Keratinocyte (primary cell): ENCODE measurements at regions not wholly inside any gene's neighbourhood (a gene's known extent, or its start where the extent isn't known, plus 50 kb on each side); places are given as distances from the start of the nearest gene placed in this dataset.

Experiments
- DNase-seq: peaks from one replicate; pipeline ENCODE4 v3.0.0-alpha.2; 2011; ENCODE audit warnings: low read depth, missing footprints, low spot score
- FAIRE-seq: peaks from 2 replicates; lab custom pipeline; 2011; peaks lifted over from hg19 to GRCh38; lab: Jason Lieb, UNC
- H2AFZ ChIP-seq: 2 replicates; pipeline ENCODE4 v1.6.0; 2012; ENCODE audit warnings: low read length, control low read depth, inconsistent platforms; ENCODE audit not compliant: control insufficient read depth
- H3K27ac ChIP-seq: 2 replicates; pipeline ENCODE4 v1.5.1; 2011; ENCODE audit warnings: low read length; ENCODE audit not compliant: control insufficient read depth, insufficient read depth
- H3K27me3 ChIP-seq: 3 replicates; pipeline ENCODE4 v1.6.0; 2011; ENCODE audit warnings: low read length; ENCODE audit not compliant: control insufficient read depth, insufficient read depth; ENCODE audit errors: extremely low read depth
- H3K36me3 ChIP-seq, 2 experiments: 2 replicates in 1 of 2; 3 replicates in 1 of 2; pipeline ENCODE4 v1.5.1; 2011; ENCODE audit warnings: low read length in 2 of 2, mild to moderate bottlenecking in 1 of 2; ENCODE audit not compliant: control insufficient read depth in 2 of 2, insufficient read depth in 2 of 2; ENCODE audit errors: extremely low read depth in 1 of 2
- H3K4me1 ChIP-seq: 3 replicates; pipeline ENCODE4 v1.5.1; 2011; ENCODE audit warnings: low read length; ENCODE audit not compliant: control insufficient read depth, insufficient read depth; ENCODE audit errors: extremely low read depth
- H3K4me2 ChIP-seq: 3 replicates; pipeline ENCODE4 v1.6.0; 2011; ENCODE audit warnings: low read depth, low read length; ENCODE audit not compliant: control insufficient read depth, insufficient read depth; ENCODE audit errors: extremely low read depth
- H3K4me3 ChIP-seq, 3 experiments: fragments of 200-600 bp in 1 of 3; sonication (generic) in 1 of 3; 2 replicates in 2 of 3; 3 replicates in 1 of 3; pipeline ENCODE4 v1.5.1; 2011 to 2016; ENCODE audit warnings: low read length in 3 of 3, mild to moderate bottlenecking in 3 of 3, control low read depth in 2 of 3, inconsistent platforms in 1 of 3, low read depth in 1 of 3, mixed read lengths in 1 of 3, mixed run types in 1 of 3, moderate library complexity in 1 of 3; ENCODE audit not compliant: control insufficient read depth in 2 of 3, insufficient read depth in 2 of 3; ENCODE audit errors: extremely low read depth in 1 of 3
- H3K79me2 ChIP-seq: 2 replicates; pipeline ENCODE4 v1.6.0; 2012; ENCODE audit warnings: low read length; ENCODE audit not compliant: control insufficient read depth, insufficient read depth
- H3K9ac ChIP-seq: 3 replicates; pipeline ENCODE4 v1.6.0; 2011; ENCODE audit warnings: low read length; ENCODE audit not compliant: control insufficient read depth, insufficient read depth; ENCODE audit errors: extremely low read depth
- H3K9me1 ChIP-seq: 3 replicates; pipeline ENCODE4 v1.6.0; 2011; ENCODE audit warnings: low read length; ENCODE audit not compliant: control insufficient read depth, insufficient read depth; ENCODE audit errors: extremely low read depth
- H3K9me3 ChIP-seq: 2 replicates; pipeline ENCODE4 v1.5.1; 2012; ENCODE audit warnings: low read depth, low read length; ENCODE audit not compliant: control insufficient read depth
- H4K20me1 ChIP-seq: 3 replicates; pipeline ENCODE4 v1.6.0; 2011; ENCODE audit warnings: low read length; ENCODE audit not compliant: control insufficient read depth, insufficient read depth; ENCODE audit errors: extremely low read depth
- EZH2 ChIP-seq: IDR thresholded peaks from one replicate; pipeline ENCODE4 v1.6.1; 2012; ENCODE audit warnings: inconsistent platforms, mild to moderate bottlenecking, low read length, moderate library complexity
- dilution Hi-C: fragments of 300-500 bp; cut with MboI; formaldehyde crosslinking; loops from one replicate; pipeline ENCODE4 v1.7.0; 2020; ENCODE audit warnings: low sequenced_read_pairs; ENCODE audit not compliant: extremely low pct_ligation_motif_present
- TF ChIP-seq, protein P1 (sequence below), 3 experiments: IDR thresholded peaks in 1 of 3; conservative IDR thresholded peaks in 1 of 3; optimal IDR thresholded peaks in 1 of 3; 2 replicates in 2 of 3; 3 replicates in 1 of 3; pipeline versions ENCODE3 to v1.5.1; 2011; ENCODE audit warnings: low read length in 3 of 3, mild to moderate bottlenecking in 3 of 3, moderate library complexity in 2 of 3, control low read depth in 1 of 3, inconsistent platforms in 1 of 3; ENCODE audit not compliant: insufficient read depth in 2 of 3; ENCODE audit errors: extremely low read depth in 1 of 3

GRCh38 chr10:78476844-78477243 is 443.2 kb downstream of the RPS24 start:
- no peaks in the 10 kb centered on the region for H4K20me1 ChIP-seq
- no peak overlapping the region for H3K4me2 ChIP-seq
- H3K9ac ChIP-seq = no peak overlapping the region
- no peak overlapping the region for H2AFZ ChIP-seq
- dilution Hi-C loops = no loop called here
- no peak for DNase-seq
- H3K4me1 ChIP-seq = no peaks in the 10 kb centered on the region
- no peak for TF ChIP-seq EZH2
- TF ChIP-seq, protein P1, sequence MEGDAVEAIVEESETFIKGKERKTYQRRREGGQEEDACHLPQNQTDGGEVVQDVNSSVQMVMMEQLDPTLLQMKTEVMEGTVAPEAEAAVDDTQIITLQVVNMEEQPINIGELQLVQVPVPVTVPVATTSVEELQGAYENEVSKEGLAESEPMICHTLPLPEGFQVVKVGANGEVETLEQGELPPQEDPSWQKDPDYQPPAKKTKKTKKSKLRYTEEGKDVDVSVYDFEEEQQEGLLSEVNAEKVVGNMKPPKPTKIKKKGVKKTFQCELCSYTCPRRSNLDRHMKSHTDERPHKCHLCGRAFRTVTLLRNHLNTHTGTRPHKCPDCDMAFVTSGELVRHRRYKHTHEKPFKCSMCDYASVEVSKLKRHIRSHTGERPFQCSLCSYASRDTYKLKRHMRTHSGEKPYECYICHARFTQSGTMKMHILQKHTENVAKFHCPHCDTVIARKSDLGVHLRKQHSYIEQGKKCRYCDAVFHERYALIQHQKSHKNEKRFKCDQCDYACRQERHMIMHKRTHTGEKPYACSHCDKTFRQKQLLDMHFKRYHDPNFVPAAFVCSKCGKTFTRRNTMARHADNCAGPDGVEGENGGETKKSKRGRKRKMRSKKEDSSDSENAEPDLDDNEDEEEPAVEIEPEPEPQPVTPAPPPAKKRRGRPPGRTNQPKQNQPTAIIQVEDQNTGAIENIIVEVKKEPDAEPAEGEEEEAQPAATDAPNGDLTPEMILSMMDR (optimal IDR thresholded peaks at IDR 0.05 in 1 of 3, IDR thresholded peaks at IDR 0.05 in 1 of 3, conservative IDR thresholded peaks at IDR 0.05 in 1 of 3; ENCODE audit: extremely low read depth in 1 of 3, insufficient read depth in 2 of 3, low read length in 3 of 3) = no peak
- no peak overlapping the region for H3K4me3 ChIP-seq
- no peaks in the 10 kb centered on the region for H3K9me1 ChIP-seq
- no peaks in the 10 kb centered on the region for H3K79me2 ChIP-seq
- no peak for FAIRE-seq
- H3K9me3 ChIP-seq = no peaks in the 10 kb centered on the region
- no peaks in the 10 kb centered on the region for H3K27me3 ChIP-seq
- no peak overlapping the region for H3K27ac ChIP-seq
- H3K36me3 ChIP-seq = no peaks in the 10 kb centered on the region

- FAIRE-seq (no peak), DNase-seq (no peak)
- dilution Hi-C loops = no loop called here
- no peaks in the 10 kb centered on the region for H3K27me3 ChIP-seq
- no peaks in the 10 kb centered on the region for H4K20me1 ChIP-seq
- no peak for TF ChIP-seq EZH2
- TF ChIP-seq, protein P1 (optimal IDR thresholded peaks at IDR 0.05 in 1 of 3, IDR thresholded peaks at IDR 0.05 in 1 of 3, conservative IDR thresholded peaks at IDR 0.05 in 1 of 3; ENCODE audit: extremely low read depth in 1 of 3, insufficient read depth in 2 of 3, low read length in 3 of 3) = no peak
- no peaks in the 10 kb centered on the region for H3K79me2 ChIP-seq
- no peaks in the 10 kb centered on the region for H3K9me3 ChIP-seq
- H3K36me3 ChIP-seq = no peaks in the 10 kb centered on the region
- no peaks in the 10 kb centered on the region for H3K9me1 ChIP-seq
- H2AFZ ChIP-seq = no peak overlapping the region
- no peaks in the 10 kb centered on the region for H3K4me1 ChIP-seq
- no peak overlapping the region for H3K4me3 ChIP-seq
- H3K27ac ChIP-seq = no peak overlapping the region
- H3K4me2 ChIP-seq = no peak overlapping the region
- no peak overlapping the region for H3K9ac ChIP-seq
Measured at GRCh38 chr10:78478919-78479318, 445.3 kb downstream of the RPS24 start.
